ENCODE measurements at regions not wholly inside any gene's neighbourhood (a gene's known extent, or its start where the extent isn't known, plus 50 kb on each side); places are given as distances from the start of the nearest gene placed in this dataset.
"Not testable (repeated sequence)": the region's sequence is repeated elsewhere in the genome, so short reads cannot be mapped to it uniquely, and the experiment has no call there.

DNA sequence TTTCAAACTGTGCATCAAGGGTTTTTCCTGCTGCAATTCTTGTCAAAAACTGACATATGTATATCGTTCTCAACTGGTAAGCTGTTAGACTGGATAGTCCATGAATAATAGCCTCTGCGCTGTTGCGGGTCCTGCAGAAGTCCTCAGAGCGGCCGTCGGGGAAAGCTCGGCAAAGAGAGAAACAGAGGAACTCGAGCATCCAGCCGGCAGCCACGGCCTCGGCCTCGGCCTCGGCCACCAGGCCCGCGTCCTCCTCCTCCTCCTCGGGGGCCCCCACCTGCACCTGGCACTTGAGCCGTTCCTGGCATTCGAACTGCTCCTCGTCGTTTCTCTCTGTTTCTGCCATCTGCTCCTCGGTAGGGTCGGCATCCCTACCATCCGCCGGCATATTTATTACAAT is 165.0 kb downstream of the POTEC start:
- not testable (repeated sequence) for DNase-seq (ENCODE audit: low read depth); H3K4me3 ChIP-seq (ENCODE audit: low read depth, low read length)

DNA sequence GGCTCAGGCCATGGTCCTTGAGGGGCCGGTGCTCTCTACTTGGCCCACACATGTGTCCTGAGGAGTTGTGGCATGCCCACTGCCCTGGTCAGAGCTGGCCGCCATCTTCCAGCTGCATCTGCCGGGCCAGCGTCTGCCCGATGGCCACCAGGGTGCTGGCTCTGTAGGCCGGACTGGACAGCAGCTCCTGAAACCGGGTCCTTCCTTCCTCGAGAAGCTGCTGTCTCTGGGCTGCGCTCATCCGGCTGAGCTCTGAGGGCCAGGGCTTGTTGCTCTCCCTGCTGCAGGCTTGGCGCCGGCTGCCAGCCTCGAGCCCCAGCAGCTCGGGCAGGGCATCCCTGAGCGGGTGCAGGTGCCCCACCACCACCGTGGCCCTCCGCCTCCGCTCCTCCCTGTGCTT is 182.1 kb downstream of the POTEC start:
- H3K4me3 ChIP-seq (ENCODE audit: low read depth, low read length); DNase-seq (ENCODE audit: low read depth): not testable (repeated sequence)

DNA sequence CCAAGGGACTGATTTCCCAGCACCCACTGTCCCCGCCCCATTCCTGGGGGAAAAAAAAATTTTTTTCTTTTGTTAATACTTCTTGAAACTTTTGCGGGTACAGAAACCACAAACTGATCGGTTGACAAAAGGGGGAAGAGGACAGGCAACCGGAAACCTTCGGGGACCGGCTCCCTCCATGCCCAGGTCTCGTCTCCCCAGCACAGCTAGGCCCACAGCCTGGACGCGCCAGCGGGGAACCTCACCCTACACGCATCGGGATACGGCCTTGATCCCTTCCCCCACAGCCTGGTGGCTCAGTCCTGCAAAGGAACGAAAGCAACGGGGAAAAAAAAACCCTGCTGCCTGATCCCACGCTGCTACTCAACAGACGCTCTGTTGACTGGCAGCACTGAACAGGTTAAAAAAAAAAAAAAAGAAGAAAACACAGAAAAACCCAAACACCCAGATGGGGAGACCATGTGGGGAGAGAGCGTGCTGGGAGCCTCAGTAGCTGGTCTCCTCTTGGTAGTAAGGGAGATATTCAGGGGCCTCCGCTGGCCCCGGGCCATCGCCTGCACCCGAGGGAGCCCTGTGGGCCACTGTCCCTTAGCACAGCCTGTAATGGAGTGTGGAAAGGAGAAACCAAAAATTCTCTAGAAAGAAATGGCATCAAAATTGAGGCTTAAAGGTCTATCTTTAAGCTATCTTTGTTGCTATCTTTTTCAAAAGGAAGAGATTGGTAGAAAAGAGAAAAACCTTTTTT is 185.7 kb downstream of the POTEC start:
- not testable (repeated sequence) for H3K4me3 ChIP-seq (ENCODE audit: low read depth, low read length); DNase-seq (ENCODE audit: low read depth)

DNA sequence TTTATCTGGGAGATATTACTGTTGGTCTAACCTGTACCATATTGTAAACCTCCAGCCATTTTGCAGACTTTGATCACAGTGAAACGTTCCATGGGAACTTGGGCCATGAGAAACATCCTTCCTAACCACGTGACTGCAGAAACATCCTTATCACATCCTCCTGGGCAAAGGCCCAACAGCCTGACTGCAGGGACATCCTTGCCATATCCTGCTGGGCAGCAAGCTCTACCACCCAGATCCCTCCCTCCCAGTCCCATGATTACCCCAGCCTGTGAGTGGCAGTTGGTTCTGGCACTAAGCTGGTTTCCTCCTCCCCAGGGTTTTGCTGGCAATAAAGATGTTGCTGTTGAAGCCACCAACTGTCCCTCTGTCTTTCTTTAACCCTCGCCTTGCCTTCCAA is 201.2 kb downstream of the POTEC start:
- DNase-seq (ENCODE audit: low read depth); H3K4me3 ChIP-seq (ENCODE audit: low read depth, low read length): not testable (repeated sequence)

DNA sequence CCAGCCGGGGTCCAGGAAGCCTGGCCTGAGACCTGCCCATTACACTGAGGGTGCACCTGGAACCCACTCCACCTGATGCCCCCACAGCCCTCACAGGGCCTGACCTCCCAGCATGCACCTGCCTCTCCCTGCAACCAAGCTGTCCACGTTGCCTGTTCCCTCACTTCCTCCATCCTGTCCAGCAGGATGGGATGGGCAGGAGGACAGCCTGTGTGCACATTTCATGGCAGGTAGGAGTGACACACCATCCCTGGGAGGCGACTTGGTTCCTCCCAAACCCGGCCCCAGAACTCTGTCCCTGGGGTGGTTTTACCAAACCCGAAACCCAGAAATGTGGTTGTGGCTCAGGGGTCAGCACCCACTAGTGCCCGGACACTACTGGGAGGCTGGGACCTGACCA is 203.8 kb upstream of the ZNF519 start:
- DNase-seq (ENCODE audit: low read depth); H3K4me3 ChIP-seq (ENCODE audit: low read depth, low read length): not testable (repeated sequence)

DNA sequence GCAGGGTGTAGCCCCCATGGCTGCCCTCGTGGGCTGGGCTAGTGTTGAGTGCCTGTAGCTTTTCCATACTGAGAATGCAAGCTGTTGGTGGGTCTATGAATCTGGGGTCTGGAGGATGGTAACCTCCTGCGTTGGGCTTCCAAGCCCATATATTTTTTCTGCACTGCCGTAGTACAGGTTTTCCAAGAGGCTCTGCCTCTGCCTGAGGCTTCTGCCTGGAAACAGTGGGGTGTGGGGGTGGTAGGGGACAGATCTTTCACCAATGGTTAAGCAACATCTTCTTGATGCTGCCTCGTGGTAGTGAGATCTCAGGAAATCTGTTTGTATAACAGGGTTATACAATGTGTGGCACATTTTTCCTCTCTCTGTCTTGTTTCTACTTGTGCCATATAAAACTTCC is 189.0 kb upstream of the ZNF519 start:
- H3K4me3 ChIP-seq (ENCODE audit: low read depth, low read length); DNase-seq (ENCODE audit: low read depth): not testable (repeated sequence)

DNA sequence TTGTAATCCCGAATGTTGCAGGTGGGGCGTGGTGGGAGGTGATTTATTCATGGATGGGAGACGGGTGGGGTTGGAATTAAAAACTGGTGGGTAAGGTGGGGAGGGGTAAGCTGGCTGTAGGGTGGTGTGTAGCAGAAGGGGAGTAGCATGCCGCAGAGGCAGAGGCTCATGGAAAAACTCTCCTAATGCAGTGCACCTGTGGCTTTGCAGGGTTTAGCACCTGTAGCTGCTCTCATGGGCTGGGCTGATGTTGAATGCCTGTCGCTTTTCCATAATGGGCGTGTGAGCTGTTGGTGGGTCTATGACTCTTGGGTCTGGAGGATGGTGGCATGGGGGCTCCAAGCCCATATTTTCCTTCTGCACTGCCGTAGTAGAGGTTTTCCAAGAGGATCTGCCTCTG is 169.0 kb upstream of the ZNF519 start:
- DNase-seq (ENCODE audit: low read depth); H3K4me3 ChIP-seq (ENCODE audit: low read depth, low read length): not testable (repeated sequence)

DNA sequence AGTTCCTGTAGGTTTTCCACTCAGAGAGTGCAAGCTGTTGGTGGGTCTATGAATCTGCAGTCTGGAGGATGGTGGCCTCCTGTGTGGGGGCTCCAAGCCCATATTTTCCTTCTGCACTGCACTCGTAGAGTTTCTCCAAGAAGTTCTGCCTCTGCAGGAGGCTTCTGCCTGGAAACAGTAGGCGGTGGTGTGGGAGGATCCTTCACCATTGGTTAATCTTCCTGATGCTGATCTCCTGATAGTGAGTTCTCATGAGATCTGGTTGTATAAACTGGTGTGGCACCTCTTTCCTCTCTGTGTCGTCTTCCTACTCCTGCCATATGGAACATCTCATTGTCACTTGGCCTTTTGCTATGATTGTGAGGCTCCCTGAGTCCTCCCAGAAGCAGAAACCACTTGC is 162.8 kb upstream of the ZNF519 start:
- DNase-seq (ENCODE audit: low read depth); H3K4me3 ChIP-seq (ENCODE audit: low read depth, low read length): not testable (repeated sequence)

DNA sequence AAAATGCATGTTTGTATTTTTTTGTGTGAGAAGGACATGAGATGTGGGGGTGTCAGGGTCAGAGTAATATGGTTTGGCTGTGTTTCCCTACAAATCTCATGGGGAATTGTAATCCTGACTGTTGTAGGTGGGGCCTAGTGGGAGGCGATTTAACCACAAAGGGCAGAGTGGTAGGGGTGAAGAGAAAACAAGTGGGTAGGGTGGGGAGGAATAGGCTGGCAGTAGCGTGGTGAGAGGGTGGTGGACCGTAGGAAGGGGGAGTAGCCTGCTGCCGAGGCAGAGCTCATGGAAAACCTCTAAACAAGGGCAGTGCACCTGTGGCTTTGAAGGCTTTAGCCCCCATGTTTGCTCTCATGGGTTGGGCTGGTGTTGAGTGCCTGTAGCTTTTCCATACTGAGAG is 152.8 kb upstream of the ZNF519 start:
- no peak overlapping the region for H3K4me3 ChIP-seq (ENCODE audit: low read depth, low read length)
- TF ChIP-seq, protein P1, sequence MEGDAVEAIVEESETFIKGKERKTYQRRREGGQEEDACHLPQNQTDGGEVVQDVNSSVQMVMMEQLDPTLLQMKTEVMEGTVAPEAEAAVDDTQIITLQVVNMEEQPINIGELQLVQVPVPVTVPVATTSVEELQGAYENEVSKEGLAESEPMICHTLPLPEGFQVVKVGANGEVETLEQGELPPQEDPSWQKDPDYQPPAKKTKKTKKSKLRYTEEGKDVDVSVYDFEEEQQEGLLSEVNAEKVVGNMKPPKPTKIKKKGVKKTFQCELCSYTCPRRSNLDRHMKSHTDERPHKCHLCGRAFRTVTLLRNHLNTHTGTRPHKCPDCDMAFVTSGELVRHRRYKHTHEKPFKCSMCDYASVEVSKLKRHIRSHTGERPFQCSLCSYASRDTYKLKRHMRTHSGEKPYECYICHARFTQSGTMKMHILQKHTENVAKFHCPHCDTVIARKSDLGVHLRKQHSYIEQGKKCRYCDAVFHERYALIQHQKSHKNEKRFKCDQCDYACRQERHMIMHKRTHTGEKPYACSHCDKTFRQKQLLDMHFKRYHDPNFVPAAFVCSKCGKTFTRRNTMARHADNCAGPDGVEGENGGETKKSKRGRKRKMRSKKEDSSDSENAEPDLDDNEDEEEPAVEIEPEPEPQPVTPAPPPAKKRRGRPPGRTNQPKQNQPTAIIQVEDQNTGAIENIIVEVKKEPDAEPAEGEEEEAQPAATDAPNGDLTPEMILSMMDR (IDR thresholded peaks at IDR 0.05; ENCODE audit: insufficient read depth, low read depth, low read length): no peak
- no peak for DNase-seq (ENCODE audit: low read depth)

DNA sequence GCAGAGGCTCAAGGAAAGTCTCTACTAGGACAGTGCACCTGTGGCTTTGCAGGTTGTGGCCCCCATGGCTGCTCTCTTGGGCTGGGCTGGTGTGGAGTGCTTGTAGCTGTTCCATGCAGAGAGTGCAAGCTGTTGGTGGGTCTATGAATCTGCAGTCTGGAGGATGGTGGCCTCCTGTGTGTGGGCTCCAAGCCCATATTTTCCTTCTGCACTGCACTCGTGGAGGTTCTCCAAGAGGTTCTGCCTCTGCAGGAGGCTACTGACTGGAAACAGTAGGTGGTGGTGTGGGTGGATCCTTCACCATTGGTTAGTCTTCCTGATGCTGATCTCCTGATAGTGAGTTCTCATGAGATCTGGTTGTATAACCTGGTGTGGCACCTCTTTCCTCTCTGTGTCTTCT is 143.2 kb upstream of the ZNF519 start:
- DNase-seq (ENCODE audit: low read depth); H3K4me3 ChIP-seq (ENCODE audit: low read depth, low read length): not testable (repeated sequence)

DNA sequence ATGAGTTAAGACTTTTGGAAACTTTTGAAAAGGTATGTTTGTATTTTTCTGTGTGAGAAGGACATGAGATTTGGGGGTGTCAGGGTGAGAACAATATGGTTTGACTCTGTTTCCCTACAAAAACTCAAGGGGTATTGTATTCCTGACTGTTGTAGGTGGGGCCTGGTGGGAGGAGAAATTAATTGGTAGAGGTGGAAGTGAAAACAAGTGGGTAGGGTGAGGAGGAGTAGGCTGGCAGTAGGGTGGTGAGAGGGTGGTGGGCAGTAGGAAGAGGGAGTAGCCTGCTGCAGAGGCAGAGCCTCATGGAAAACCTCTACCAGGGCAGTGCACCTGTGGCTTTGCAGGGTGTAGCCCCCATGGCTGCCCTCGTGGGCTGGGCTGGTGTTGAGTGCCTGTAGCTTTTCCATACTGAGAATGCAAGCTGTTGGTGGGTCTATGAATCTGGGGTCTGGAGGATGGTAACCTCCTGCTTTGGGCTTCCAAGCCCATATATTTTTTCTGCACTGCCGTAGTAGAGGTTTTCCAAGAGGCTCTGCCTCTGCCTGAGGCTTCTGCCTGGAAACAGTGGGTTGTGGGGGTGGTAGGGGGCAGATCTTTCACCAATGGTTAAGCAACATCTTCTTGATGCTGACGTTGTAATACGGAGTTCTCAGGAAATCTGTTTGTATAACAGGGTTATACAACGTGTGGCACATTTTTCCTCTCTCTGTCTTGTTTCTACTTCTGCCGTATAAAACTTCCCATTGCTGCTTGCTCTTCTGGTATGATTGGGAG is 133.6 kb upstream of the ZNF519 start:
- not testable (repeated sequence) for H3K4me3 ChIP-seq (ENCODE audit: low read depth, low read length); DNase-seq (ENCODE audit: low read depth)

DNA sequence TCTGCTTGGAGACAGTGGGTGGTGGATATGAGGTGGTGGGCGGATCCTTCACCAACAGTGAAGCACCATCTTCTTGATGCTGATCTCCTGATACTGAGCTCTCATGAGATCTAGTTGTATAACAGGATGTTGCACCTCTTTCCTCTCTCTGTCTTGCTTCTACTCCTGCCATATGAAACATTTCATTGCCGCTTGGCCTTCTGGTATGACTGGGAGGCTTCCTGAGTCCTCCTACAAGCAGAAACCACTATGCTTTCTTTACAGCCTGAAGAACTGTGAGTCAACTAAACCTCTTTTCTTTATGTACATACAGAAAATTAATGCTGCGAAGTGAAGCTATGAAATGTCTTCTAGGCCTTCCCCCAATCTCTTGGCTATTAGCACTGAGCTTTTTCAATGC is 130.6 kb upstream of the ZNF519 start:
- DNase-seq (ENCODE audit: low read depth); H3K4me3 ChIP-seq (ENCODE audit: low read depth, low read length): not testable (repeated sequence)

DNA sequence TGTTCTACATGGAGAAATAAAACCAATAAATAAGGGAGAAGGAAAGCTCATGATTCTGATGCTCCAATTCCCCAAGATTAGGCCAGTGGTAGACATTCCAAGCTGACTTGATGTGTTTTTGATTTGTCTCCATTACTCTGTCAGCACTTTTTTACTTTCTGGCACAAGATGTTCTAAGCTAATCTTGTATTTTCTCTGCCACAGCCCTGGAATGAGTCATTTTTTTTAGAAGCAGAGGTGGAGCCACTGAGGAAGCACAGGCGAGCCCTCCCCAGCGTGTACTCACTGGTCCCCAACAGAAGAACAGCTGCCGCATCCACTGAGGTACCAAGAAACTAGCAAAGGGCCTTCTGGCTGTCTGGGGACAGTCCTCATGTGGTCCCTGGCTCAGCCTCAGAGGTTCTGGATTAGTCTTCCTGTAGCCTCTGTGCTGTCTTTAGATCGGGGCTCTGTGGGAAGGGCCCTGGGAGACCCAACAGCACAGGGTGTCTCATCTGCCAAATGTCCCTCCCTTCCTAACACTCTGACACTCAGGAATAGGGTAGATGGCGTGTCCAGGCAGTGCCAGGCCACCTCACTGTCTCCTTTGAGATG is 117.9 kb upstream of the ZNF519 start:
- H3K4me3 ChIP-seq (ENCODE audit: low read depth, low read length); DNase-seq (ENCODE audit: low read depth): not testable (repeated sequence)

DNA sequence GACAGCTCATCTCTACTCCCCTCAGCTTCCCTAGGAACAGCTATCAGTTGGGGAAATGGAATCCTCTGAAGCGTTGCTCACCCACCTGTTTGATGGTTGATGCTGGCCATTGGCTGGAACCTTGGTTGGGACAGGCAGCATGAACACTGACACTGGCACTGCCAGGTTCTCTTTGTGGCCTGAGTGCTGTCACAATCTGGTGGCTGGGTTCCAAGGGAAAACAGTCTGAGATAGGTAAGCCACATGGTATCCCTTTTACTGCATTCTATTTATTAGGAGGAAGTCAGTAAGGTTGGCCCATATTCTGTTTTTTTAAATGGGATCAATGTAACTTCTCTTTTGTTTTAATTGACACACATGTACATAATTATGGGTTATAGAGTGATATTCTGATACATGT is 107.0 kb upstream of the ZNF519 start:
- H3K4me3 ChIP-seq (ENCODE audit: low read depth, low read length); DNase-seq (ENCODE audit: low read depth): not testable (repeated sequence)

DNA sequence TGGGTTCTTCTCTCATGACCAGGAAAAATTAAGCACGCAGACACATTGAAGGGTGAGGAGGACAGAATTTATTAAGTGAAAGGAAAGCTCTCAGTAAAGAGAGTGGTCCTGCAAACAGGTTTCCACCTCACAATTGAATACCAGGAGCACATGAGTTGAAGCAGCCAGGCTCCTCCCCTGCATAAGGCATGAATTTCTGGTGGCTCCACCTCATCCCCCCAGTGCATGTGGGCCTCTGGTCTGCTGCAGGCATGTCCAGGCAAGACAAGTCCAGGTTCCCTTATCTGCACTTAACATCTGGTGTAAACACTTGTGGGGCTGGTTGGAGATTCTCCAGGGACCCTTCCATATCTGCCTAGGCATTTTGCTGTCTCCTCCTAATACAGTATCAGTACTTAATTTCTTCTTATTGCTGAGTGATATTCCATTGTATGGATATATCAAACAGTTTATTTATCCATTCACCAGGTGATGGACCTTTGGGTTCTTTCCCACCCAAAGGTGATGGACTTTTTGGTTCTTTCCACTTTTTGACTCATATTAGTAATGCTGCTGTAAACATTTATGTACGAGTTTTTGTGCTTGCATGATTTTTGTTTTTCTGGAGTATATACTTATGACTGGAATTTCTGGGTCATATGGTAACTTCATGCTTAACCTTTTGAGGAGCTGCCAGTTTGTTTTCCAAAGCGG is 104.3 kb upstream of the ZNF519 start:
- DNase-seq (ENCODE audit: low read depth); H3K4me3 ChIP-seq (ENCODE audit: low read depth, low read length): not testable (repeated sequence)

DNA sequence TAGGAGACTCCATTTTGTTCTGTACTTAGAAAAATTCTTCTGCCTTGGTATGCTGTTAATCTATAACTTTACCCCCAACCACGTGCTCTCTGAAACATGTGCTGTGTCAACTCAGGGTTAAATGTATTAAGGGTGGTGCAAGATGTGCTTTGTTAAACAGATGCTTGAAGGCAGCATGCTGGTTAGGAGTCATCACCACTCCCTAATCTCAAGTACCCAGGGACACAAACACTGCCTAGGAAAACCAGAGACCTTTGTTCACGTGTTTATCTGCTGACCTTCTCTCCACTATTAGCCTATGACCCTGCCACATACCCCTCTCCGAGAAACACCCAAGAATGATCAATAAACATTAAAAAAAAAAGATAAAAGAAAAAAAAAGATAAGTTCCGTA is 93.0 kb upstream of the ZNF519 start:
- not testable (repeated sequence) for DNase-seq (ENCODE audit: low read depth); H3K4me3 ChIP-seq (ENCODE audit: low read depth, low read length)

DNA sequence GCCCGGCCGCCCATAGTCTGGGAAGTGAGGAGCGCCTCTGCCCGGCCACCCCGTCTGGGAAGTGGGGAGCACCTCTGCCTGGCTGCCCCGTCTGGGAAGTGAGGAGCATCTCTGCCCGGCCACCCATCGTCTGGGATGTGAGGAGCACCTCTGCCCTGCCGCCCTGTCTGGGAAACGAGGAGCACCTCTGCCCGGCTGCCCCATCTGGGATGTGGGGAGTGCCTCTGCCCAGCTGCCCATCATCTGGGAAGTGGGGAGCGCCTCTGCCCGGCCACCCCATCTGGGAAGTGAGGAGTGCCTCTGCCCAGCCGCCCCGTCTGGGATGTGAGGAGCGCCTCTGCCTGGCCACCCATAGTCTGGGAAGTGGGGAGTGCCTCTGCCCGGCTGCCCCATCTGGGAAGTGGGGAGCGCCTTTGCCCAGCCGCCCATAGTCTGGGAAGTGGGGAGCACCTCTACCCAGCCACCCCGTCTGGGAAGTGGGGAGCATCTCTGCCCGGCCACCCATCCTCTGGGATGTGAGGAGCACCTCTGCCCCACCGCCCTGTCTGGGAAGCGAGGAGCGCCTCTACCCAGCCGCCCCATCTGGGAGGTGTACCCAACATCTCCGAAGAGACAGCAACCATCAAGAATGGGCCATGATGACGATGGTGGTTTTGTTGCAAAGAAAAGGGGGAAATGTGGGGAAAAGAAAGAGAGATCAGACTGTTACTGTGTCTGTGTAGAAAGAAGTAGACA is 92.5 kb upstream of the ZNF519 start:
- not testable (repeated sequence) for DNase-seq (ENCODE audit: low read depth); H3K4me3 ChIP-seq (ENCODE audit: low read depth, low read length)

Measured in fibroblast of villous mesenchyme (primary cell).